HL-60/S4 treated with retinoic acid at 250 ng/mL for 4 days and 3 days (cell line): ENCODE measurements at regions not wholly inside any gene's neighbourhood (a gene's known extent, or its start where the extent isn't known, plus 50 kb on each side); places are given as distances from the start of the nearest gene placed in this dataset.
"Not testable (repeated sequence)": the region's sequence is repeated elsewhere in the genome, so short reads cannot be mapped to it uniquely, and the experiment has no call there.

Experiments used
- in situ Hi-C: fragments of 300-500 bp; cut with MboI; formaldehyde crosslinking; loops from 2 replicates; pipeline ENCODE4 v1.7.0; 2022; ENCODE audit warnings: low sequenced_read_pairs

GRCh38 chr11:3445535-3445934 is 66.6 kb upstream of the ZNF195 start:
- in situ Hi-C loops: not testable (repeated sequence)

GRCh38 chr11:3444420-3444744 is 65.4 kb upstream of the ZNF195 start:
- in situ Hi-C loops: not testable (repeated sequence)

- in situ Hi-C loops: not testable (repeated sequence)
These were observed 64.9 kb upstream of the ZNF195 start for GRCh38 chr11:3443700-3444419.

- in situ Hi-C loops: not testable (repeated sequence)
These were observed 58.5 kb upstream of the ZNF195 start for GRCh38 chr11:3437441-3437840.

GRCh38 chr11:3434976-3435375 is 56.0 kb upstream of the ZNF195 start:
- in situ Hi-C loops: no loop called here

- in situ Hi-C loops: not testable (repeated sequence)
These were observed 50.2 kb upstream of the ZNF195 start for GRCh38 chr11:3429191-3429590.
